ENCODE measurements at regions not wholly inside any gene's neighbourhood (a gene's known extent, or its start where the extent isn't known, plus 50 kb on each side); places are given as distances from the start of the nearest gene placed in this dataset.

DNA sequence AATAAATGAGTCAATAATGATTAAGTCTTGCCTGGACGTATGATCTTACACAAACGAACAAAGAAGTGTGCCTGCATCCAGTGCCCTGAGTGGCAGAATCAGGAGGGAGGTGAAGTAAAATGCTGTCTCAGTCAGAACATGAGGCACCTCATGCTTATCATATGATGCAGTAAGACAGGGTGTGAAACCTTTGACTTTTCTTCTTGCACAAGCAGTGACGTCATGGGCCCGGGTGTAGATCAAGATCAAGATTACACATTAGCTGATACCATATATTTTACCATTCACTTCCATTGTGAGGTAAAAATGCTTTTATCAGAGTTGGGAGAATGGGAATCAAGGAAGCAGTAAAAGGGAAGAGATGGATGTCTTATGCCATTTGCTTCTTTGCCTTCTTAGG is 291.6 kb upstream of the PLSCR5 start:
- no peak for DNase-seq

DNA sequence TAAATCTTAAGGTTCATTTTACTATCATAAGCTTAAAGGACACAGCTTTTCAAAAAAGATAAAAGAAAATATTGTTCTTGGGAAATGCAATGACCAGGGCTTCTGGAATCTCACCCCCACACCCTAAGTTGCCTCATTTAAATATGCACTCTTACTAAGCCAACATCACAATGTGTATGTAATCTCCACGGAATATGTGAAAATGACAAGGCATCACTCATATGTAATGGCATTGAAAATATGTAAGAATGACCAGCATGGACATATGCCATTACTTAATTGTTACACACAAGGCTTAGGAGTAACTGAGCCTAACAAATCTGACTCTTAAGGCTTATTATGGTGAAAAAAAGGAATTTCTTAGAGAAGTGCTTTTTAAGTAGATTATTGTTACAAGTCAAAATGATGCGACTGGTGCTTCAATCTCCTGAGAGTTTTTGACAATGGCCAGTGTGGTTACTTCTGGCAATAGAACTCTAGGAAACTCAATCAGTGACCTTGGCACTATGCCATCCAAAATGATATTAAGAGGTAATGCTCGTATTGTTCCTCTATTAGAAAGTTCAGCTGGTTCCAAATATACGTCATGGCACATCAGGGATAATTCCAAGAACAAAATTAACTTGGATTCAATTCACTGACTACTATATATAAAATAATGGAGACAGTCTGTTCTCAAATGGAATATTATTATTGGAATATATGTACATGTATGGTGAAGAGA is 290.0 kb upstream of the PLSCR5 start:
- no peak for DNase-seq

DNA sequence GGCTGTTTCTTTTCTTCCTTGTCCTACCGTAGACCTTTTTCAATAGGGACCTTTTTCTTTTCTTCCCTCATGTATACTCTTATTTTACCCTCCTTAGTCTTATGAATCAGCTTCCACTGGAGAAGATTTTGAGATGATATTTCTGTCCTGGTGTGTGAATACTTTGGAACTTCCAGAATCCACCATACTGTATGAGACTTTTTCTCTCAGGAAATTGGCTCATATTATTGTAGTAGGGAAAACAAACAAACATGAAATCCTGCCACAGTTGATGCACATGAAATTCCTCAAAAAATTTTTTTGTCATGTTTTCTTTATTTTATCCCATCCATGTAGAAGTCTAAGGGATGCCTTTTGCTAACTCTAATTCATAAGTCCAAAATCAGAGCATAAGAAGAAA is 289.3 kb upstream of the PLSCR5 start:
- DNase-seq = no peak

DNA sequence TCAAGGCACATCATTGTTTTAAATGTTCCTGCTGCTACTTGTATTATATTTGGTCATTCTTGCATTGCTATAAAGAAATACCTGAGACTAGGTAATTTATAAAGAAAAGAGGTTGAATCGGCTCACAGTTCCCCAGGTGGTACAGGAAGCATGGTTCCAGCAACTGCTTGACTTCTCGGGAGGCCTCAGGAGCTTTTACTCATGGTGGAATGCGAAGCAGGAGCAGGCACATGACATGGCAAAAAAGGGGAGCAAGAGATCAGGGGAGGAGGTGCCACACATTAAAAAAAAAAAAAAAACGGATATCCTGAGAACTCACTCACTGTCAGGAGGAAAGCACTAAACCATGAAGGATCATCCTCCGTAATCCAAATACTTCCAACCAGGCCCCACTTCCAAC is 286.9 kb upstream of the PLSCR5 start:
- no peak for DNase-seq

DNA sequence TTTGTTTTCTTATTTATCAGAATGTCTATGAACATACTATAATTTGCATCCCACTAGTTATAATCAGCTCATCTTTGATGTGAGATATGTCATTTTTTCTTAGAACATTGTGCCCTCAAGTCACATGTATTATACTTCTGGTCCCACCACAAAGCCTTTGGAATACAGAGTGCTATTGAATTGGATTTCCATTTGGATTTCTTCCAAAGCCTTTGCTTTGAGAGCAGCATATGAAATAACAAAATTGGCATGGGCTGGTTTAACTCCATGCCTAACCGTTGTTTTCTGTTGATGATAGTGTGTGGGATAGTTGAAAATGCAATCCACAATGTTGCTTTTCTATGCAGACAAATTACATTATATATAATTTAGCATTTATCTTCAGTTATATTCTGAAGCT is 284.5 kb upstream of the PLSCR5 start:
- DNase-seq = no peak

DNA sequence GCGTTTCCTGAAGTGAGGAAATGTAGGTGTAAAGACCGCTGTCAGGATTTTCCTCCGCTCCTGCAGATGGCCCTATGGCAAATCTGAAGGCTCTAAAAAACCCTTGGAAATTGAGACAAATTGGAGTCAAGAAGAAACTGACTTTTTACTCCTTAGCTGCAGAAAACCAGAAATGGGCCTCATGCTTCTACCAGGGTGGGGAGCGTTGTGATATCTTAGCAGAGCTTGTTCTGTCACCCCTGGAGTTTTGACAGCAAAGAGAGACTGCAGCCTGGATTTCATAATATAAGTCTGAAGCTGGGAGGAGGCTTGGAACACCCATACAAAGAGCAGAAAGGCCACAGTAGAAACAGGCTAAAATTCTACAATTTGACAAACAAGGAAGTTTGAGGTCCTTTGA is 283.0 kb upstream of the PLSCR5 start:
- no peak for DNase-seq

DNA sequence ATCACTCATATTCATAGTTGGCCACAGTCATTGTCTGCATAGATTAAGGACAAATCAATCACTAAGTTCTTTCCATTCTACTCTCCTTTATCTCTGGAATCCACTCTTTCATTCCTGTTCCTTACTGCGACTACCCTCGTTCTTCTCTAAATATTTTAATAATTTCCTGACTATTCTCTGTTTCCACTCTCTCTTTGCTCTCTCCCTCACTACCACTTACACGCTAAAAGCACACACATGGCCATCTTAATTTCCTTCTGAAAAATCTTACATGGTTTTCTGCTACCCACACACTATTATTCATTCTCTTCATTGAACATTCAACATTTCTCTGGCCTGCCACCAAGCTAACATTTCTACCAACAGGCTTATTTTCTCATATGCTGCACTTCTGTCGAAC is 279.6 kb upstream of the PLSCR5 start:
- no peak for DNase-seq

DNA sequence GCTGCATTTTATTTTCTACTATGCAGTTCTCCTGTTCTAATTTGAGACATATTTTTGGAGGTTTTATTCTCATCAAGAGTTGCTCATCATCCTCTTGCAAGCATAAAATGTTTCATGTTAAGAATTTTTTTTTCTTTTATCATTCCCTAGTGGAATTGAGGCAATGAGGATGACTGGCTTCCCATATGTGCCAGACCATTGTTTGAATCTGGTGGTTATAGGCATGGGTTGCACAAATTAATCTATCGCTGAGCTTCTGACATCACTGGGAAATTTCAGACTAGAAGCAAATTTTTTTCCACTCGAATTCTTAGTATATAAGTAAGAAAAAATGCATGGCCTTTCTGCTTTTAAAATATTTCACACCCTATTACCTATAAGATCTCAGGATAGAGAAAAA is 279.1 kb upstream of the PLSCR5 start:
- DNase-seq = no peak

DNA sequence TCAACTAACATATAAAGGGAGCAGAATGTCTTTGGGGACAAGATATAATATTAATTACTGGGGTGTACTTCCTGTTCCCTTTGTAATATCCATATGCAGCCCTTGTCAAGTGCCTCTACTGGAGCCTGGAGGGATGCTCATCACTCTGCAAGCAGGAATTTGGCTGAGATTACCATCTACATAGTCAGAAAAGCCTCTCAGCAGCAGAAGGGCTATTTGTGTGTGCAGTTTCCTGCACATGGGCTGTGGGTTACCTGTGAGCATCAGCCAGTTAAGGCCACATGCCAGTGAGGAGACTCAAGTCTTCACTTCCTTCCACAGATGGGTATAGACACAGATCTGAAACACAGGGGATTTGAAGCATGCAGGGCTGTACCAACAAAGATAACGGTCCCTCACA is 278.1 kb upstream of the PLSCR5 start:
- DNase-seq = no peak

DNA sequence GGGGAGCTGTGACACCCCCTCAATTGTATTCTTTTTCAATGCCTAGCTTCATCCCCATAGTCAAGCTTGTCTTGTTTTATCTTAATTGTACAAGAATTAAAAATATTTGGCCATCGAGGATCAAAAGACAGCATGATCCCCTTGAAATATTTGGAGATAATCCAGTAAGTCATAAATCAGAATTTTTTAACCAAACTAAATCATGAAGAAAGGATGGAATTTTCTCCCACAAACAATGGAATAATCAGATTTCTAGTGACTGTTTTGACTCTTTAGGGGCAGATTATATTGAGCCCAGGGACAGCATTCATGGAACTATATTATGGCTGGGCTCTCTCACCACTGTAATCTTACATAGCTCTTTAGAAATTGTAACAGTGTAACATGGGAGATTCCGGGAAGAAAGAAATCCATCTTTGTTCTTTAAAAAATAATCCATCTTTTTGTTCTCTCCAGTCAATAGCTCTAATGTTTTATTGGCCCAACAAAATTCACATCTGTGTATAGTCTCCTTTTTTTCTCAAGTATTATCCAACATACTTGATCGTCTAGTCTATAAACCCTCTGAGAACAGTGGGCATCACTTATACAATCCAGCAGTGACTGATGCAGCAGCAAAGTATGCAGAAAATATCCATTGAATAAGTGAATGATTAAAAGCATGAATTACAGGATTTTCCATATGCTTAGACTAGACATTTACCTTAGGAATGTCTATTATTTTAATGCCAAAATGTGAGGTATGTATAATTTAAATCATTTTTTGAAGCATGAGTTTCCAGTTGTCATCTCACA is 277.0 kb upstream of the PLSCR5 start:
- DNase-seq = no peak

DNA sequence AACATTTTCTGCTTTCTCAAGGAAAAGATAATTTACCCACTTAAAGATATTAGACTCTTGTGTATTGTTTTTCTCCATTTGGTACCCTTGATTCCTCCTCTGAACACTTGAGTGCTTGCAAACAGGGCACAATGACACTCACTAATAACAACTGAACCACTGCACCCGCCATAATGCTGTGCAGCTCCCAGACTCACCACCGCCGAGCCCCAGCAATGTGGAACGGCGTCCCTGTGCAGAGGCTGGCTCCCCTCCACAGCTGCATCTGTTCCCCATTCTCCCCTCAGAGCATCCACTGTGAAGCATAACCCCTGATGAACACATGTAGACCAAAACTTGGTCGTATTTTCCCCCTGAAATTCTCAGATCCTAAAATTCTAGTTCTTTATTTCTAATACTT is 276.2 kb upstream of the PLSCR5 start:
- no peak for DNase-seq

DNA sequence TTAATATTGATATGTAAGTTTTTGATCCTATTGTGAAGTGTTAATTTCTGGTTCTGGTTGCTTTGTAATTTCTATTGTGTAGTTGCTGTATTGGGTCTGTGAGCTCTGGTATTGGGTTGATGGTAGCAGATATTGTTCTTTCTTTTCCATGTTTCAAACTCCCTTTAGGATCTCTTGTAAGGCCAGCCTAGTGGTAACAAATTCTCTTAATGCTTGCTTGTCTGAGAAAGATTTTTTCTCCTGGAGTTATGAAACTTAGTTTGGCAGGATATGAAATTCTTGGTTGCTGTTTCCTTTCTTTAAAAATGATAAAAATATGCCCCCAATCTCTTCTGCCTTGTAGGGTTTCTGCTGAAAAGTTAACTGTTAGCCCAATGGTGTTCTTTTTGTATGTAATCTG is 268.6 kb upstream of the PLSCR5 start:
- no peak for DNase-seq

DNA sequence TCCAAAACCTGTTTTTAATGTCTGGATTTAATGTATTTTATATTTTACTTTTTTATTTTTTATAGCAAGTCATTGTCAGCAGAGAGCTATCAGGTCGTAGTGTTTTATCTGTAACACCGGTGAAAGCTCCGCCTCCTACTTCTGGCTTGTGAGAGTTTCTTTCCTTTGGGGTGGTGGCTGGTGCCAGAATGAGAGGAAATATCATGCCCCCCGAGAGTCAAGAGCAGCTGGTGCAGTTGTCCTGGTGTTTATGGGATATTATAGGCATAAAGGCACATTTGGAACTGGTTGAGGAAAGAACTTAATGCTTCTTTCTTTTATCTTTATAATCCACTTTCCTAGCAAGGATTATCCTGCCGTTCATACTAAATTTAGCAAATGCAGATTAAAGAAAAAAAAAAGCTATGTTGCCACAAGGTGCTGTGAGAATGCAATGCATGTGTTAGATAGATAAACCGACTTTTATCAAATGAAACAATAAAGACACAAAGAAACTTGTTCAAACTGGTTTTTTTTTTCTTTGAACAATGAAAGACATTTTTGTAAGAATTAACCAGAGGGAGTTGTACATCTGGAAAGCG is 260.1 kb upstream of the PLSCR5 start:
- no peak for DNase-seq

DNA sequence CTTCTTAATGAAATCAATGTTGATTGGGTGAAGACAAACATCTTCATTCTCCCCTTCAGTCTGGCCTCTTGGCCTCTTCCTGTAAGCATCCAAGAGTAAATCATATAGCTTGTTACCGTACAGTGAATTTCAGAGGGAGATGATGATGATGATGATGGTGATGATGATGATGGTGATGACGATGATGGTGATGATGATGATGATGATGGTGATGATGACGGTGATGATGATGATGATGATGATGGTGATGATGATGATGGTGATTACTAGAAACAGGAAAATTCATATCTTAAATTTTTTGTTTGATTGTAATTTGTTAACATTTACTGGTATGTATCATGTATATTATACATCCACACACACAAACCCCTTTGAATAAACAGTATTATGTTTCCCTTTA is 256.1 kb upstream of the PLSCR5 start:
- no peak for DNase-seq

DNA sequence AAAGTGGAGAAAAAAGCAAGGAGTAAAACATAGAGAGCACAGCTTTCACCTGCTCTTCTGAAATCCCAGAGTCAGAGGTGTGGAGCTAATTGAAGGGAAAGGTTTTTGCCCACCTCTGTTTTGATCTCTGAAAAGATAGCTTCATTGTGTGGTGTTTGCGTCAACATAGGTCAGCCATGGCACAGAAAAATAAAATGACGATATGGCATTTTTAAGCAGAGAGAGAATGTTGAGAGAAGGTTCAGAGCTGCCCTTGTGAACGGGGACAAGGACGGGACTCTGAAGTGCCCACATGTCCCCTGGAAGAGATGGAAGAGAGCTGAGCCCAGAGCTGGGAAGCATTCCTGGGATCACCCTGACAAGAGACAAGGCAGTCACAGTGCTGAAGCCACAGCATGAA is 249.4 kb upstream of the PLSCR5 start:
- no peak for DNase-seq

DNA sequence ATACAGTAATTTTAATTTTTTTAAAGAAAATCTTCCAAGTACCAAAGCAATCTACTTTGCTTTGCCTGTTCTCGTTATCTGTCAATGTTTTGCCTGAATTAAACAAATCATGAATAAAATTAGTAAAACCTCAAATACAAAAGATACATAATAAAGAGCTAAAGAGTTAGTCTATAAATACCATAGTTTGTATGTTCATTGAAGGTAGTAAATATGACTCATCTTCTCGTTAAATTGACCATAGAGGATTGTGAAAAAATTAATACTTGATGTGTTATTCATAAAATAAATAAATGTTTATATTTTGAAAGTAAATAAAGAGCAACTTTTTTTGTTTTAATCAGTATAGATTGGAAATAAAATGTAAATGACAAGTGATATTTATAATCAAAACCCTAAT is 246.5 kb upstream of the PLSCR5 start:
- no peak for DNase-seq

DNA sequence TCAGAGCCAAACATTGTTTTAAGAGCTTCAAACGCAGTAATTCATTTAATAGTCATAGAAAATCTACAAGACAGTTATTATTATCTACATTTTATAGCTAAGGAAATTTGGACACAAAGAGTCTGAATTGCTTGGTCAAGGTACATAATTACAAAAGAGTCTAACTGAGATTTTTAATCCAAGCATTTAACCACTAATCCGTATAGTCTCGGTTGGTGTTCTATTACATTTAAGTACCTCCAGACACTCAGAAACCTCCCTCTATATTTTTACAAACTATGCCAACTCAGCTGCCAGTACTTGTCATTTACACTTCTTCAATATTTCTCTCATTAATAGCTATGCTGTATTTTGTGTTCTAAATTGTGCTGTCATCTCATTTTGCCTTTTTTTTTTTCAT is 240.2 kb upstream of the PLSCR5 start:
- DNase-seq = no peak

DNA sequence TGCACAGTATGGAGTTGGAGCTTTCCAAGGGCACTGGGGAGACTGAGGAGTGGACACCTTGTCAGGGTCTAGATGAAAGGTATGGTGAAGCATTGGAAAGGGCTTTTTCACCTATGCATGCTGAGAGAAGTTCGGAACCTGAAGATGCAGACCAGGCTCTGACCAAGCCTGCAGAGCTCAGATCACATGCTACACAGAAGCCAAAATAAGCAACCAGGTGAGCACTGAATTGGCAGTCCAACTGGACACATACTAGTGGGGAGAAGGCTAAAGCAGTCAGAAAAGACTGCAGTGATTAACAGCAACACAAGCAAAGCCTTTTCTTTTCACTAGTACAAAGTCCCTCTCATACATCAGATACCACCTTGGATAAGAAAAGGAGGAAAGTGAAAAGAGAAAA is 238.3 kb upstream of the PLSCR5 start:
- DNase-seq = no peak

DNA sequence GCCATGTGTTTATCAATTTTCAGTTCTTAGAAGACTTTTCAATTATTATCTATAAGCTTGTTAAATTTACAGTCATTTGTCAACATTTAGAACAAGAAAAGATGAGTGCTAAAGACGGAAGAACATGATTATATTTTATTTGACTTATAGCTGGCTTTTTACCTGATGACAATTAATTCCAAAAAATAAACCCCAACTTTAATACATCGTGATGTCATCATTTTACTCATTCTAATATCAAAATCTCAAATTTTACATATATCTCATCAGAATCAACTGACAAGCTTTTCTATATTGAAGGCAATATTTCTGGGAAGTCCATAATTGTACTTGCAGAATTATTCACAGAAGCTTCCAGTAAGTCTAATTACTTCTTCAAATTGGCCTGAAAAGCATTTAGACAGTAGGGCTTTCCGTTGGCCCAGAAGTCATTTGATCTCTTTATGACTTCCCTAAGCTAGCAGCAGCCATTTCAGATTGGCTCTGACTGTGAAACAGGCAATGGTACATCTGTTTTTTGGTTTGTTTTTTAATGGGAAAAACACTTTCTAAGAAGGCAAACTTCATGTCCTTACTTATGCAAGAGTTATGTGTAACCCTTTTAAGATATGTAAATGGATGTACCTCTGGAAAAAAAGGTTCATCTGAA is 234.7 kb upstream of the PLSCR5 start:
- DNase-seq = no peak

DNA sequence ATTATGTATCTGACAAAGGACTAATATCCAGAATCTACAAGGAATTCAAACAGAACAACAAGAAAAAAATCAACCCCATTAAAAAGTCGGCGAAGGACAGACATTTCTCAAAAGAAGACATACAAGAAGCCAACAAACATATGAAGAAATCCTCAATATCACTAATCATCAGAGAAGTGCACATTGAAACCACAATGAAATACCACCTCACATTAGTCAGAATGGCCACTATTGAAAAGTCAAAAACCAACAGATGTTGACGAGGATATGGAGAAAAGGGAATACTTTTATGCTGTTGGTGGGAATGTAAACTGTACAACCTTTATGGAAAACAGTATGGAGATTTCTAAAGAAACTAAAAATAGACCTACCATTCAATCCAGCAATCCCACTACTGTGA is 233.1 kb upstream of the PLSCR5 start:
- DNase-seq = no peak

DNA sequence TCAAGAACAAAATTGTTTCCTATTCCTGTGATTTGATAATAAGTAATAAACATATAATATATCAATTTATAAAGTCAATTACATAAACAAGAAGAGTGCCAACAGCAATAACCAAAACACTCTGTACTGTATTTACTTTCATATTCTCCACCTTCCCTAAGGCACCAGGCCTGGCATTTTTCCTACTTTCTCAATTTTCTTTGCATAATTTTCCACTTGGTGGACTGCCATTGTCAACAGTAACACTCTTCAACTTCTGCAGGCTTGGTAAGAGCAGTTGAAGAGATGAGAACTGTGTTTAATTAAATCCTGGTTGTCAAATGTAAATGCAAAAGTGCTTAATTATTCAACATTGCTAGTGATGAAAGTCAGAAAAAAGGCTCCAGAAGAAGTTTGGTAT is 229.8 kb upstream of the PLSCR5 start:
- DNase-seq = no peak

DNA sequence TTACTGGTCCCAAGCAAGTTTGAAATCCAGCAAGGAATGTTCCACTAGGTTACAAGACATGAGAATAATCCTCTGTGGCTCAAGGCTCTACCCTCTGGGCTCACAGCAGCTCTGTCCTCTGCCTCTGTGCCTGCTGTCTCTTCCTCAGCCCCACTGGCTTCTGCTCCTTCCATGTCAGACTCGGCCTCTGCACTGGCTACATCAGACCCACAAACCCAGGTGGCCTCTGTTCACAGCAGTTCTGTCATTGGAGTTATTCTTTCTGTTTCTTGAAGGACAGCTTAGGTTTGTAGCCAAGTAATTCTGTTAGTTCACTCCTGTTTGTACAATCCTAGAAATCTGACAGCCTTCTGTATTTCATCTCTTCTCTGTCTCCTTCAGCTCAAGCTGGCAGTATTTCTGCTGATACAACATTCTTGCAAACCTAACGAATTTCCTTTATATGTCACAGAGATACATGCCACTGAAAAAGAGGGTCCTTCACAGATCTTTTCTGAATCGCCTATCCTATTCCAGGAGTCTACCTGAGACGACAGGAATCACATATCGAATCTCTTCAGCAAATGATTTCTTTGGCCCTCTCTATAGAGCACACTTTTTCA is 227.8 kb upstream of the PLSCR5 start:
- no peak for DNase-seq

DNA sequence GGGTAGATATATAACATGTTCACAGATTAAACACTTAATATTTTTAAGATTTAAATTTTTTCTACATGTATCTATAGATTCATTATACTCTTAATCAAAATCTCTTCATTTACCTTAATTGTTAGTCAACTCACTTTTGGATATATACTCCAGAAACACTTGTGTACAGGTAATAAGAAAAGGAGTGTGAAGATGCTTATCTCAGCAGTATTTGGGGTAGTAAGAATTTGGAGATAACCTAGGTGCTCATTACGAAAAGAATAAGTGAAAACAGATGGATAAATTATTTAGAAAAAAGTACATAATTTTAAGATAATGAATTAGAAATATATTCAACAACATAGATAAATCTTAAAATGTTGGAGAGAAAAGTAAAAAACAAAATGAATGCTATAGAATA is 226.5 kb upstream of the PLSCR5 start:
- no peak for DNase-seq

DNA sequence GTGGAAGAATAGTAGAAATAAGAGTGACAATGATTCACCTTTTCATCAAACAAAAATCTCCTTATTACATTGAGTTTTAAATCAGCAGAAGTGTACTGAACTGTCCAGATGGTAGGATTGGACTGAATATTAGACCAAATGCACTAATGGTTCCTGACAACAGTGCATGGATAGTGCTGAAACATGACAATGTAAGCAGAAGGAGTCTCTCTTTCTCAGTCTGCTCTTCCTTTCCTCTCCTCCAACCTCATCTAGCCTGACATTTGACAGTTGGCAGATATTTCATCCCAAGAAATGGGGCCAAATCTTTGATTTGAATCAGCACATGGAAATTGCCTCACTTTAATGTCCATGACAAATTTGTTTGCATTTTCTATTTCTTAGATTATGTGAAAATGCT is 225.1 kb upstream of the PLSCR5 start:
- no peak for DNase-seq

Measured in retina (tissue), 1 donor.